H1 (cell line): ENCODE measurements at regions not wholly inside any gene's neighbourhood (a gene's known extent, or its start where the extent isn't known, plus 50 kb on each side); places are given as distances from the start of the nearest gene placed in this dataset.

ENCODE experiments used
- ATF3 ChIP-seq: IDR thresholded peaks from 2 replicates; pipeline ENCODE4 v1.6.1; 2011; ENCODE audit warnings: low read depth, mild to moderate bottlenecking, low read length; ENCODE audit not compliant: insufficient read depth
- KDM5A ChIP-seq: fragments of 200-600 bp; IDR thresholded peaks from 2 replicates; pipeline ENCODE4 v1.7.1; 2012; ENCODE audit warnings: mild to moderate bottlenecking, low read length, inconsistent platforms, mixed read lengths
- NRF1 ChIP-seq: IDR thresholded peaks from 2 replicates; pipeline ENCODE4 v1.6.1; 2011; ENCODE audit warnings: mild to moderate bottlenecking, low read depth, low read length, improper control_type of control experiment
- SP4 ChIP-seq: IDR thresholded peaks from 2 replicates; pipeline ENCODE4 v1.6.1; 2012; ENCODE audit warnings: low read length, inconsistent platforms

- no peak for TF ChIP-seq KDM5A
- no peak for TF ChIP-seq ATF3
- TF ChIP-seq NRF1: no peak
- TF ChIP-seq SP4: no peak
- TF ChIP-seq, all 59 proteins: peak for 0
Measured at GRCh38 chr10:120998251-120998650, 147.1 kb downstream of the WDR11 start (continued).
